Astrocyte of the cerebellum (primary cell): ENCODE measurements at regions not wholly inside any gene's neighbourhood (a gene's known extent, or its start where the extent isn't known, plus 50 kb on each side); places are given as distances from the start of the nearest gene placed in this dataset.

Experiments used
- DNase-seq: peaks from one replicate; pipeline ENCODE4 v3.0.0-alpha.2; 2011; ENCODE audit warnings: low read depth
- H3K4me3 ChIP-seq: 2 replicates; pipeline ENCODE4 v1.5.1; 2011; ENCODE audit warnings: mild to moderate bottlenecking, low read depth, low read length, moderate library complexity
- in situ Hi-C: cut with HindIII; loops from 2 replicates; pipeline ENCODE4 v1.10.0; 2017; ENCODE audit warnings: low sequenced_read_pairs
- TF ChIP-seq, protein P1 (sequence below): IDR thresholded peaks from 2 replicates; pipeline ENCODE4 v1.5.1; 2012; ENCODE audit warnings: low read length, low read depth, moderate library complexity, mild to moderate bottlenecking; ENCODE audit errors: missing control alignments

GRCh38 chr12:115837220-115837619, 440.3 kb downstream of the MED13L start:
- in situ Hi-C loops, result no loop called here
- no peak for DNase-seq
- H3K4me3 ChIP-seq, result no peak overlapping the region
- TF ChIP-seq, protein P1, sequence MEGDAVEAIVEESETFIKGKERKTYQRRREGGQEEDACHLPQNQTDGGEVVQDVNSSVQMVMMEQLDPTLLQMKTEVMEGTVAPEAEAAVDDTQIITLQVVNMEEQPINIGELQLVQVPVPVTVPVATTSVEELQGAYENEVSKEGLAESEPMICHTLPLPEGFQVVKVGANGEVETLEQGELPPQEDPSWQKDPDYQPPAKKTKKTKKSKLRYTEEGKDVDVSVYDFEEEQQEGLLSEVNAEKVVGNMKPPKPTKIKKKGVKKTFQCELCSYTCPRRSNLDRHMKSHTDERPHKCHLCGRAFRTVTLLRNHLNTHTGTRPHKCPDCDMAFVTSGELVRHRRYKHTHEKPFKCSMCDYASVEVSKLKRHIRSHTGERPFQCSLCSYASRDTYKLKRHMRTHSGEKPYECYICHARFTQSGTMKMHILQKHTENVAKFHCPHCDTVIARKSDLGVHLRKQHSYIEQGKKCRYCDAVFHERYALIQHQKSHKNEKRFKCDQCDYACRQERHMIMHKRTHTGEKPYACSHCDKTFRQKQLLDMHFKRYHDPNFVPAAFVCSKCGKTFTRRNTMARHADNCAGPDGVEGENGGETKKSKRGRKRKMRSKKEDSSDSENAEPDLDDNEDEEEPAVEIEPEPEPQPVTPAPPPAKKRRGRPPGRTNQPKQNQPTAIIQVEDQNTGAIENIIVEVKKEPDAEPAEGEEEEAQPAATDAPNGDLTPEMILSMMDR, result no peak

GRCh38 chr12:115835445-115835844, 442.0 kb downstream of the MED13L start:
- in situ Hi-C loops, result no loop called here
- H3K4me3 ChIP-seq, result no peak overlapping the region
- DNase-seq, result no peak
- TF ChIP-seq, protein P1, result no peak

DNA sequence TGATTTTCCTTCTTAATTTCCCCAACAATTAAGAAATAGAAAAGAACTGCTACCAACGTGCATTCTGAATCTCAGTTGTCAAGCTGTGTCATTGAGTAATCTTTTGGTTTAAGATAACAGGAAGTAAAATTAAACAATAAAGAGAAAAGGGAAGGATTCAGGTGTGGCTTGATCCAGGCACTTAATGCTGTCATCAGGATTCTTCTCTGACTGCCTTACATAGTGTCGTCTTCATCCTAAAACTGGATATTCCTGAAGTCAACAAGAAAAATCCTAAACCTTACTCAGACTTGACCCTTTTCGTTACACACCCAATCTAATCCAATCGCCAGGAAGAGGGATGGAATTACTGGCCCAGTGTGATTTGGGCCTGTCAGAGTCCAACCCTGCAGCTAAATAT, 443.8 kb downstream of the MED13L start:
- no peak overlapping the region for H3K4me3 ChIP-seq
- DNase-seq, result no peak
- in situ Hi-C loops, result no loop called here
- TF ChIP-seq, protein P1, result no peak

DNA sequence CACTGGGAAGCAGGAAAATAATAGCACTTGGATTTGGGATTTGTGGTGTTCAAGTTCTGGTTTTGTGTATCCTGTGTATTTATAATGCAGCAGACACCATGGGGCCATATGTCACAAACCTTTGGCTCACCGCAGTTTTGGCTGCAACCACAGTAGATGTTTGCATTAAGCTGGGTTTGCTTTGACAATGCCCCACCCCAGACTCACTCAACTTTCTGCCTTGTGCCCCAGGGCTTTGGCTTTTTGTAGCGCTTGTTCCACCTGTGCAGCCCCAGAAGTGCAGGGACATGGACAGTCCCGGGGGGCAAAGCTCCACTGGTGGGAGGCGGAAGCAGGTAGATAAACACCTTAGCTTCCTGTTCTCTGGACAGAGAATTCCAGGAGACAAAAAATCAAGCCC, 446.9 kb downstream of the MED13L start:
- in situ Hi-C loops, result no loop called here
- no peak overlapping the region for H3K4me3 ChIP-seq
- no peak for DNase-seq
- TF ChIP-seq, protein P1, result no peak

- TF ChIP-seq, protein P1, result no peak
- in situ Hi-C loops, result no loop called here
- DNase-seq, result no peak
- no peak overlapping the region for H3K4me3 ChIP-seq
Observed at GRCh38 chr12:115830070-115830469, 447.4 kb downstream of the MED13L start.

DNA sequence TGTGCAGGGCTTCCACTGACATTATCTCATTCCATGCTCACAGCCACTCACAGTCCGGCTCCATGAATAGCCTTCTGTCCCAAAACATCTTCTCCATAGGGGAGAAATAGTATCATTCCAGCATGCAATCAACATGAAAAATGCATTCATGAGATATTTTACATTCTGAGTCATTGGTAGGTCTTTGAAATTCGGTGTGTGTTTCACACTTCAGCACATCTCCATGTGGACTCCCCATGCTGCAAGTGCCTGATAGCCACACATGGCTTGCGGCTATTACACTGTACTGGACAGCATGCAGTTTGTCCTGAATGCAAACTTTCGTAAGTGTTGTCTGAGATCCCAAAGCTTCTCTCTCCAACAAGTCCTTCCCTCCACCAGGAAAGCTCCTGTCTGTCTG, 449.3 kb downstream of the MED13L start:
- DNase-seq, result no peak
- TF ChIP-seq, protein P1, result no peak
- in situ Hi-C loops, result no loop called here
- H3K4me3 ChIP-seq, result no peak overlapping the region
